ENCODE measurements at regions not wholly inside any gene's neighbourhood (a gene's known extent, or its start where the extent isn't known, plus 50 kb on each side); places are given as distances from the start of the nearest gene placed in this dataset.

DNA sequence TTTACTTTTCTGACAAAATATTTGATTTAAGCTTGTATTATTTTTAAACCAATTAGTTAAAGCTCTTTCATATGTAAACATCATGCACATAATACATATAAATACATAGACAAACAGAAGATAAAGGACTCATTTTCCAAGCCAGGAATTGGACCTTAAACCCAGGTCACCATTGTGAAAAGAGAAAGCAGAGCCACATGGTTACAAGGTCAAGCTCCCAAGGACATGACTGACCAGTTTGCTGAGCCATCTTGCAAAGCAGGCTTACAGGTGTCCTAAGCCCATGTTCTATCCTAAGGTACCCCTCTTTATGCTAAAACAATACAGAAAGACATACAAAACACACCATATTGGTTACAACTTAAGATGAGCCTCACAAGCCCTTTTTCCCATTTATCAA lies 50.5 kb upstream of the DNAJC19 start:
- DNase-seq = no peak
